ENCODE measurements at regions not wholly inside any gene's neighbourhood (a gene's known extent, or its start where the extent isn't known, plus 50 kb on each side); places are given as distances from the start of the nearest gene placed in this dataset.
"Not testable (repeated sequence)": the region's sequence is repeated elsewhere in the genome, so short reads cannot be mapped to it uniquely, and the experiment has no call there.

DNA sequence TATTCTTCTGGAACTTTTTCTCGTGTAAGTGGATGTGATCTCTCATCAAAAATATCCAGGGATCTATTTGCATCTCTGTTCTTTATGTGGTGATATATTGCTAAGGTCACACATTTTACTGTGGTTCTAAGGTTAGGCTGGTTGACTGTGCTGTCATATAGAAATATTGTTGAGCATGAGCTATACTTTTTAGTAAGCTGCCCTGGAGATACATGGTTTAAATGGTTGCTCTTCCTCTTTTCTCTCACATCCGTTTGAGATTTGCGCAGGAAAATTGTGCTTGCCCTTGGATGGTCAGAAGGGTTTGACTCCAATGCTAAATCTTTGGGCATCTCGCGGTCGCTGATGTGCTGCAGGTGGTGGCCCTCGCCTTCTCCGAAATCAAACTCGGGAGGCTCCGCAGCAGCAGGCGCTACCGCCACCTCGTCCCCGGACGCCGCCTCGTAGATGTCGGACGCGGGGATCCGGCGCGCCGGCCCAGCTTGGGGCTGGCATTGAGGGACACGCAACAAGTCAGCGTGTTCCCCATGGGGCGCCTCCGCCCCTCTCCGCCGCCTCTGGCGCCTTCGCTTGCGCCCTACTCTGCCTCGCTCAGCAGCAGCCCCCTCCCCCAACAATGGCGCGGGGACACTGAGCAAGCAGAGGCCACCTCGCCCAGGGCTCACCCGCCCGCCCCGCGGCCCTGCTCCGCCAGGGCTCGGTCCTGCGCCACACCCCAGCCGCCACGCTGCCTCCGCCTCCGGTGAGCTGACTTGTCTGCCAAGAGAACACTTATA lies 154.5 kb downstream of the MSN start:
- DNase-seq, result peak in 4 of 5 donors; percentile 2 to 37 (median 10)

DNA sequence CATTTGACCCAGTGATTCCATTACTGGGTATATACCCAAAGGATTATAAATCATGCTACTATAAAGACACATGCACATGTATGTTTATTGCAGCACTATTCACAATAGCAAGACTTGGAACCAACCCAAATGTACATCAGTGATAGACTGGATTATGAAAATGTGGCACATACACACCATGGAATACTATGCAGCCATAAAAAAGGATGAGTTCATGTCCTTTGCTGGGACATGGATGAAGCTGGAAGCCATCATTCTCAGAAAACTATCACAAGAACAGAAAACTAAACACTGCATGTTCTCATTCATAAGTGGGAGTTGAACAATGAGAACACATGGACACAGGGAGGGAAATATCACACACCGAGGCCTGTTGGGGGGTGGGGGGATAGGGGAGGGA lies 152.5 kb downstream of the MSN start:
- DNase-seq, result not testable (repeated sequence)

DNA sequence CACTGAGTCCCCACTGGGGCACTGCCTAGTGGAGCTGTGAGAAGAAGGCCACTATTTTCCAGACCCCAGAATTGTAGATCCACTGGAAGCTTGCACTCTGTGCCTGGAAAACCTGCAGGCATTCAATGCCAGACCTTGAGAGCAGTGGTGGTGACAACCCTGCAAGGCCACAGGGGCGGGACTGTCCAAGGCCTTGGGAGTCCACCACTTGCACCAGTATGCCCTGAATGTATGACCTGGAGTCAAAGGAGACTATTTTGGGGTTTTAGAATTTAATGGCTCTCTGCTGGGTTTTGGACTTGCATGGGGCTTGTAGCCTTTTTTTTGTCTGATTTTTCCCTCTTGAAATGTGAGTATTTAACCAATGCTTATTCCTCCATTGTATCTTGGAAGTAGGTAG lies 145.8 kb downstream of the MSN start:
- DNase-seq, result no peak

DNA sequence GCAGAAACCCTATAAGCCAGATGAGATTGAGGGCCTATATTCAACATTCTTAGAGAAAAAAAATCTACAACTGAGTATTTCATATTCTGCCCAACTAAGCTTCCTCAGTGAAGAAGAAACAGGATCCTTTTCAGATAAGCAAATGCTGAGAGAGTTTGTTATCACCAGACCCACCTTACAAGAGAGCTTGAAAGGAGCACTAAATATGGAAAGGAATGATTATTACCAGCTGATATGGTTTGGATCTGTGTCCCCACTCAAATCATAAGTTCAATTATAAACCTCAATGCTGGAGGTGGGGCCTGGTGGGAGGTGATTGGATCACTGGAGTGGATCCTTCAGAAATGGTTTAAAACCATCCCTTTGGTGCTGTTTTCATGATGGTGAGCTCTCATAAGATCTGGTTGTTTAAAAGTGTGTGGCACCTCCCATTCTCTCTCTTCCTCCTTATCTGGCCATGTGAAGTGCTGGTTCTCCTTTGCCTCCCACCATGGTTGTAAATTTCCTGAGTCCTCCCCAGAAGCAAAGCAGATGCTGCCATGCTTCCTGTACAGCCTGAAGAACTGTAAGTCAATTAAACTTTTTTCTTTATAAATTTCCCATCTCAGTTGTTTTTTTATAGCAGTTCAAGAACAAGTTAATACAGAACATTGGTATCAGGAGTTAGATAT lies 144.2 kb downstream of the MSN start:
- no peak for DNase-seq
